ENCODE measurements at regions not wholly inside any gene's neighbourhood (a gene's known extent, or its start where the extent isn't known, plus 50 kb on each side); places are given as distances from the start of the nearest gene placed in this dataset.

- TF ChIP-seq, protein P1, sequence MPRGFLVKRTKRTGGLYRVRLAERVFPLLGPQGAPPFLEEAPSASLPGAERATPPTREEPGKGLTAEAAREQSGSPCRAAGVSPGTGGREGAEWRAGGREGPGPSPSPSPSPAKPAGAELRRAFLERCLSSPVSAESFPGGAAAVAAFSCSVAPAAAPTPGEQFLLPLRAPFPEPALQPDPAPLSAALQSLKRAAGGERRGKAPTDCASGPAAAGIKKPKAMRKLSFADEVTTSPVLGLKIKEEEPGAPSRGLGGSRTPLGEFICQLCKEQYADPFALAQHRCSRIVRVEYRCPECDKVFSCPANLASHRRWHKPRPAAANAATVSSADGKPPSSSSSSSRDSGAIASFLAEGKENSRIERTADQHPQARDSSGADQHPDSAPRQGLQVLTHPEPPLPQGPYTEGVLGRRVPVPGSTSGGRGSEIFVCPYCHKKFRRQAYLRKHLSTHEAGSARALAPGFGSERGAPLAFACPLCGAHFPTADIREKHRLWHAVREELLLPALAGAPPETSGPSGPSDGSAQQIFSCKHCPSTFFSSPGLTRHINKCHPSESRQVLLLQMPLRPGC (tag by site-specific recombination; IDR thresholded peaks at IDR 0.05): peak; percentile 58; the same call in 1 of the 2 replicates
Observed at GRCh38 chr7:116443101-116443523, 56.4 kb upstream of the CAV2 start (continued).

- ChIA-PET POLR2A (no interaction called here), CTCF (interaction anchor here (0.6 to 0.7 kb wide), 2 partner anchors 11 to 213 kb away, joined by 3 to 4 read pairs; no protein-coding TSS in a partner anchor)
Observed at GRCh38 chr7:116443646-116444045, 55.9 kb upstream of the CAV2 start.

GRCh38 chr7:116445447-116446211 lies 53.9 kb upstream of the CAV2 start:
- Histone ChIP-seq H3K27ac (ENCODE audit: extremely low read depth, low read depth, low read length) (no peak overlapping the region), H3K36me3 (ENCODE audit: control insufficient read depth in 2 of 2, insufficient read depth in 1 of 2, low read length in 2 of 2) (no peaks in the 10 kb centered on the region), H3K4me3 (ENCODE audit: low read depth, low read length) (no peak overlapping the region), H3K9me3 (ENCODE audit: control insufficient read depth, insufficient read depth, low read depth, low read length) (no peaks in the 10 kb centered on the region), H3K4me1 (ENCODE audit: control insufficient read depth, insufficient read depth, low read length) (peaks cover 9% of the 10 kb centered on the region)
- TF ChIP-seq SCRT1 (tag by site-specific recombination; IDR thresholded peaks at IDR 0.05; ENCODE audit: borderline replicate concordance) (no peak), ZNF626 (tag by site-specific recombination; IDR thresholded peaks at IDR 0.05) (no peak), ZNF560 (tag by site-specific recombination; IDR thresholded peaks at IDR 0.05; ENCODE audit: borderline replicate concordance) (no peak), ZNF670 (tag by site-specific recombination; IDR thresholded peaks at IDR 0.05; ENCODE audit: low read depth) (no peak), ZFP41 (tag by site-specific recombination; IDR thresholded peaks at IDR 0.05; ENCODE audit: borderline replicate concordance) (no peak), ZNF624 (tag by site-specific recombination; IDR thresholded peaks at IDR 0.05) (no peak), ZNF114 (tag by site-specific recombination; IDR thresholded peaks at IDR 0.05) (no peak), ZBTB48 (tag by site-specific recombination; IDR thresholded peaks at IDR 0.05) (no peak), ZNF121 (tag by site-specific recombination; IDR thresholded peaks at IDR 0.05) (no peak), ZNF433 (tag by site-specific recombination; IDR thresholded peaks at IDR 0.05; ENCODE audit: low read depth) (no peak), CTCF (tag by site-specific recombination; IDR thresholded peaks at IDR 0.05) (no peak), BCL11B (tag by site-specific recombination; IDR thresholded peaks at IDR 0.05; ENCODE audit: low read depth) (no peak), YY2 (tag by site-specific recombination; IDR thresholded peaks at IDR 0.05) (no peak), KLF1 (tag by site-specific recombination; IDR thresholded peaks at IDR 0.05) (no peak), ZNF777 (tag by site-specific recombination; IDR thresholded peaks at IDR 0.05; ENCODE audit: borderline replicate concordance) (no peak), ZNF292 (tag by site-specific recombination; IDR thresholded peaks at IDR 0.05; ENCODE audit: borderline replicate concordance, low read depth) (no peak), ZNF830 (tag by site-specific recombination; IDR thresholded peaks at IDR 0.05; ENCODE audit: low read depth) (no peak)
- ChIA-PET CTCF (interaction anchor here (0.6 kb wide), 1 partner anchor 10 kb away, joined by 3 read pairs; no protein-coding TSS in a partner anchor), POLR2A (no interaction called here)

More at GRCh38 chr7:116443646-116444045, 55.9 kb upstream of the CAV2 start:
- TF ChIP-seq, protein P2, sequence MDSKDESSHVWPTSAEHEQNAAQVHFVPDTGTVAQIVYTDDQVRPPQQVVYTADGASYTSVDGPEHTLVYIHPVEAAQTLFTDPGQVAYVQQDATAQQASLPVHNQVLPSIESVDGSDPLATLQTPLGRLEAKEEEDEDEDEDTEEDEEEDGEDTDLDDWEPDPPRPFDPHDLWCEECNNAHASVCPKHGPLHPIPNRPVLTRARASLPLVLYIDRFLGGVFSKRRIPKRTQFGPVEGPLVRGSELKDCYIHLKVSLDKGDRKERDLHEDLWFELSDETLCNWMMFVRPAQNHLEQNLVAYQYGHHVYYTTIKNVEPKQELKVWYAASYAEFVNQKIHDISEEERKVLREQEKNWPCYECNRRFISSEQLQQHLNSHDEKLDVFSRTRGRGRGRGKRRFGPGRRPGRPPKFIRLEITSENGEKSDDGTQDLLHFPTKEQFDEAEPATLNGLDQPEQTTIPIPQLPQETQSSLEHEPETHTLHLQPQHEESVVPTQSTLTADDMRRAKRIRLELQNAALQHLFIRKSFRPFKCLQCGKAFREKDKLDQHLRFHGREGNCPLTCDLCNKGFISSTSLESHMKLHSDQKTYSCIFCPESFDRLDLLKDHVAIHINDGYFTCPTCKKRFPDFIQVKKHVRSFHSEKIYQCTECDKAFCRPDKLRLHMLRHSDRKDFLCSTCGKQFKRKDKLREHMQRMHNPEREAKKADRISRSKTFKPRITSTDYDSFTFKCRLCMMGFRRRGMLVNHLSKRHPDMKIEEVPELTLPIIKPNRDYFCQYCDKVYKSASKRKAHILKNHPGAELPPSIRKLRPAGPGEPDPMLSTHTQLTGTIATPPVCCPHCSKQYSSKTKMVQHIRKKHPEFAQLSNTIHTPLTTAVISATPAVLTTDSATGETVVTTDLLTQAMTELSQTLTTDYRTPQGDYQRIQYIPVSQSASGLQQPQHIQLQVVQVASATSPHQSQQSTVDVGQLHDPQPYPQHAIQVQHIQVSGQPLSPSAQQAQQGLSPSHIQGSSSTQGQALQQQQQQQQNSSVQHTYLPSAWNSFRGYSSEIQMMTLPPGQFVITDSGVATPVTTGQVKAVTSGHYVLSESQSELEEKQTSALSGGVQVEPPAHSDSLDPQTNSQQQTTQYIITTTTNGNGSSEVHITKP (tag by site-specific recombination; IDR thresholded peaks at IDR 0.05): no peak
- TF ChIP-seq GFI1B (tag by site-specific recombination; IDR thresholded peaks at IDR 0.05): no peak
- no peak for TF ChIP-seq ZNF560 (tag by site-specific recombination; IDR thresholded peaks at IDR 0.05; ENCODE audit: borderline replicate concordance)
- TF ChIP-seq TCF7L2 (IDR thresholded peaks at IDR 0.05; ENCODE audit: borderline replicate concordance, low read depth, low read length): no peak
- TF ChIP-seq ZNF580 (tag by site-specific recombination; IDR thresholded peaks at IDR 0.05): no peak
- no peak for TF ChIP-seq ZNF274 (IDR thresholded peaks at IDR 0.05; ENCODE audit: low read length)
- no peak for TF ChIP-seq ZNF274 (tag by site-specific recombination; IDR thresholded peaks at IDR 0.05; ENCODE audit: borderline replicate concordance)
- no peak for TF ChIP-seq ZNF426 (tag by site-specific recombination; IDR thresholded peaks at IDR 0.05)
- H3K4me3 ChIP-seq (ENCODE audit: low read depth, low read length): no peak overlapping the region
- H3K27ac ChIP-seq (ENCODE audit: extremely low read depth, low read depth, low read length): no peak overlapping the region
- H3K4me1 ChIP-seq (ENCODE audit: control insufficient read depth, insufficient read depth, low read length): peaks cover 9% of the 10 kb centered on the region
- no peaks in the 10 kb centered on the region for H3K9me3 ChIP-seq (ENCODE audit: control insufficient read depth, insufficient read depth, low read depth, low read length)
- no peaks in the 10 kb centered on the region for H3K36me3 ChIP-seq (ENCODE audit: control insufficient read depth in 2 of 2, insufficient read depth in 1 of 2, low read length in 2 of 2)
